ENCODE measurements at regions not wholly inside any gene's neighbourhood (a gene's known extent, or its start where the extent isn't known, plus 50 kb on each side); places are given as distances from the start of the nearest gene placed in this dataset.

- no peak for TF ChIP-seq CTCF (IDR thresholded peaks at IDR 0.05)
- no peak for TF ChIP-seq POLR2A (IDR thresholded peaks at IDR 0.05)
Observed at GRCh38 chr3:33991673-33992072, 193.2 kb downstream of the PDCD6IP start.
